Gastrocnemius medialis (tissue), 4 donors: ENCODE measurements at regions not wholly inside any gene's neighbourhood (a gene's known extent, or its start where the extent isn't known, plus 50 kb on each side); places are given as distances from the start of the nearest gene placed in this dataset.

ENCODE experiments used
- ATAC-seq, 2 donors: fragments of 150-250 bp; one replicate each; pipeline ENCODE4 v1.9.1; 2016
- DNase-seq, 2 donors: peaks; one replicate each; pipeline ENCODE4 v3.0.0-alpha.2; 2019
- H3K27ac ChIP-seq, 4 donors: fragments of 200-600 bp; sonication (generic); 1 replicate in 1 of 4; 2 replicates in 3 of 4; pipeline ENCODE4 v1.5.1; 2016 to 2018; ENCODE audit warnings: mild to moderate bottlenecking in 2 of 4, moderate library complexity in 1 of 4
- H3K27me3 ChIP-seq, 3 donors: fragments of 200-600 bp; sonication (generic) in 2 of 3; 1 replicate in 1 of 3; 2 replicates in 2 of 3; pipeline versions ENCODE4 v1.5.1 to v1.6.0; 2016 to 2019; ENCODE audit warnings: mild to moderate bottlenecking in 1 of 3, moderate library complexity in 1 of 3
- H3K36me3 ChIP-seq, 2 donors: fragments of 200-600 bp; sonication (generic) in 1 of 2; one replicate each; pipeline ENCODE4 v1.5.1; 2017 to 2018
- H3K4me1 ChIP-seq, 2 donors: fragments of 200-600 bp; sonication (generic) in 1 of 2; one replicate each; pipeline ENCODE4 v1.5.1; 2016 to 2017; ENCODE audit warnings: mild to moderate bottlenecking in 2 of 2
- H3K4me3 ChIP-seq, 4 donors: fragments of 200-600 bp; sonication (generic) in 3 of 4; 1 replicate in 1 of 4; 2 replicates in 3 of 4; pipeline ENCODE4 v1.5.1; 2016 to 2019; ENCODE audit warnings: mild to moderate bottlenecking in 2 of 4
- H3K9me3 ChIP-seq, 3 donors: fragments of 200-600 bp; sonication (generic) in 2 of 3; 1 replicate in 1 of 3; 2 replicates in 2 of 3; pipeline ENCODE4 v1.5.1; 2016 to 2019
- POLR2A ChIP-seq, 2 donors: fragments of 450-650 bp; IDR thresholded peaks; one replicate each; pipeline ENCODE4 v1.6.1; 2017; ENCODE audit warnings: antibody characterized with exemption in 2 of 2, mild to moderate bottlenecking in 2 of 2, moderate library complexity in 2 of 2
- in situ Hi-C, 4 donors: fragments of 200-750 bp; cut with MboI; loops; one replicate each; pipeline versions ENCODE4 v1.15.0 to v1.8.0; 2017; ENCODE audit warnings: low sequenced_read_pairs in 4 of 4
- intact Hi-C: fragments of 100-400 bp; cut with DNase I; formaldehyde crosslinking; loops from one replicate; pipeline ENCODE4 v1.15.1; 2023; ENCODE audit warnings: low total_unique reads
- TF ChIP-seq, protein P1 (sequence below), 5 experiments: fragments of 450-650 bp in 3 of 5; fragments of 200-600 bp in 2 of 5; sonication (generic) in 2 of 5; IDR thresholded peaks in 4 of 5; conservative IDR thresholded peaks in 1 of 5; 1 replicate in 4 of 5; 2 replicates in 1 of 5; pipeline ENCODE4 v1.5.1; 2016 to 2019; ENCODE audit warnings: antibody characterized with exemption in 5 of 5, mild to moderate bottlenecking in 3 of 5, moderate library complexity in 3 of 5

DNA sequence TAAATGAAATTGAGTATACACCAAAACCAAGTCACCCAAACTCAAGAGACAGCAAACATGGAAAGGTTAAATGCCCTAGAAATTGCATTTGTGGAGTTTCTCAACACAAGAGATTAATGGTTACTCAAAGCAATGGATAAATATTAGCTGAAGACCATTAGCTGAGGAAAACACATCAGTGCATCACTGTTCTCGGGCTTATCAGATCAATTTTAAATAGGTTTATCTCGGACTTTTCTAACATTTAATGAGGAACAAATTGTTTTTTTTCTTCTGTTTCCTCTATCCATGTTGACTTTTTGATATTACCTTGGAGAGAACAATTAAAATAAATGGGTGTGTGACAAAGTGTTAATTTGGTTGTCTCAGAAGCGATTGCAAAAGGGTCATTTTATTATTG is 105.4 kb upstream of the PIK3C3 start:
- no peak for DNase-seq
- no peaks in the 10 kb centered on the region for H3K36me3 ChIP-seq
- no peaks in the 10 kb centered on the region for H3K27me3 ChIP-seq
- H3K9me3 ChIP-seq: no peaks in the 10 kb centered on the region
- intact Hi-C loops: no loop called here
- no peak for ATAC-seq
- TF ChIP-seq POLR2A (IDR thresholded peaks at IDR 0.05): no peak
- TF ChIP-seq, protein P1, sequence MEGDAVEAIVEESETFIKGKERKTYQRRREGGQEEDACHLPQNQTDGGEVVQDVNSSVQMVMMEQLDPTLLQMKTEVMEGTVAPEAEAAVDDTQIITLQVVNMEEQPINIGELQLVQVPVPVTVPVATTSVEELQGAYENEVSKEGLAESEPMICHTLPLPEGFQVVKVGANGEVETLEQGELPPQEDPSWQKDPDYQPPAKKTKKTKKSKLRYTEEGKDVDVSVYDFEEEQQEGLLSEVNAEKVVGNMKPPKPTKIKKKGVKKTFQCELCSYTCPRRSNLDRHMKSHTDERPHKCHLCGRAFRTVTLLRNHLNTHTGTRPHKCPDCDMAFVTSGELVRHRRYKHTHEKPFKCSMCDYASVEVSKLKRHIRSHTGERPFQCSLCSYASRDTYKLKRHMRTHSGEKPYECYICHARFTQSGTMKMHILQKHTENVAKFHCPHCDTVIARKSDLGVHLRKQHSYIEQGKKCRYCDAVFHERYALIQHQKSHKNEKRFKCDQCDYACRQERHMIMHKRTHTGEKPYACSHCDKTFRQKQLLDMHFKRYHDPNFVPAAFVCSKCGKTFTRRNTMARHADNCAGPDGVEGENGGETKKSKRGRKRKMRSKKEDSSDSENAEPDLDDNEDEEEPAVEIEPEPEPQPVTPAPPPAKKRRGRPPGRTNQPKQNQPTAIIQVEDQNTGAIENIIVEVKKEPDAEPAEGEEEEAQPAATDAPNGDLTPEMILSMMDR (IDR thresholded peaks at IDR 0.05 in 4 of 5, conservative IDR thresholded peaks at IDR 0.05 in 1 of 5): no peak
- no peak overlapping the region for H3K4me3 ChIP-seq
- no peaks in the 10 kb centered on the region for H3K4me1 ChIP-seq
- in situ Hi-C loops: no loop called here
- H3K27ac ChIP-seq: no peak overlapping the region

DNA sequence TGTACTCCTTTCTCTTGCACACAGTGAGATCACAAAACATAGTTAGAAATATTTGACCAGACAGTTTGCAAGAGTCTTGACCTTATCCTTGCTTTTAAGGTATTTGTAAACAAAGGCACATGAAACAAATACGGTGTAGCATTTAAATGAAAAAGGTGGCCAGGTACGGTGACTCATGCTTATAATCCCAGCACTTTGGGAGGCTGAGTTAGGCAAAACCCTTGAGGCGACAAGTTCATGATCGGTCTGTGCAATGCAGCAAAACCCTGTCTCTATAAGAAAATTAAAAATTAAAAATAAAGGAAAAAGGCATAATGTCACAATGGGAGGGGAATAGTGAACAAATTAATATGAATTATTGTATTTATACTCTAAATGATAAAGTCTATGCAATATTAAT is 109.5 kb upstream of the PIK3C3 start:
- no peaks in the 10 kb centered on the region for H3K27me3 ChIP-seq
- no peaks in the 10 kb centered on the region for H3K4me1 ChIP-seq
- H3K36me3 ChIP-seq: no peaks in the 10 kb centered on the region
- ATAC-seq (no peak), DNase-seq (no peak)
- no peak overlapping the region for H3K4me3 ChIP-seq
- H3K9me3 ChIP-seq: no peaks in the 10 kb centered on the region
- in situ Hi-C loops: no loop called here
- intact Hi-C loops: no loop called here
- no peak for TF ChIP-seq POLR2A (IDR thresholded peaks at IDR 0.05)
- TF ChIP-seq, protein P1 (IDR thresholded peaks at IDR 0.05 in 4 of 5, conservative IDR thresholded peaks at IDR 0.05 in 1 of 5): no peak
- H3K27ac ChIP-seq: no peak overlapping the region

DNA sequence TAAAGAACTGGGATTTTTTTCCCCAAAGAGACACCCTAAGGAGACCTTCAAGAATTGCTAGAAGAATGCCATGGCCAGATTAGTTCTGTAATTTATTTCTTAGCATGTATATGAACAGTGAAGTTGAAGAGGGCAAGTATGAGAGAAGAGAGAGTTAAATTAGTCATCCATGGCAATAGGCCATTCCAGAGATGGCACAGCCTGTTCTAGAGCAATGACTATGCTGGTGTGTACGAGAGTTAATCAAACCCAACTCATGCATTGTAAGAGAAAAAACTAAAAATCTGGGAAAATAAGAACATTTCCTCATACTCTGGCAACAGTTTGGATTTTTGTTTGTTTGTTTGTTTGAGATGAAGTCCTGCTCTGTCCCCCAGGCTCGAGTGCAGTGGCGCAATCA is 112.1 kb upstream of the PIK3C3 start:
- intact Hi-C loops (no loop called here), in situ Hi-C loops (no loop called here)
- no peaks in the 10 kb centered on the region for H3K27me3 ChIP-seq
- no peak overlapping the region for H3K4me3 ChIP-seq
- H3K27ac ChIP-seq: no peak overlapping the region
- ATAC-seq (no peak), DNase-seq (no peak)
- H3K36me3 ChIP-seq: no peaks in the 10 kb centered on the region
- no peaks in the 10 kb centered on the region for H3K4me1 ChIP-seq
- TF ChIP-seq POLR2A (IDR thresholded peaks at IDR 0.05): no peak
- TF ChIP-seq, protein P1 (IDR thresholded peaks at IDR 0.05 in 4 of 5, conservative IDR thresholded peaks at IDR 0.05 in 1 of 5): no peak
- no peaks in the 10 kb centered on the region for H3K9me3 ChIP-seq

DNA sequence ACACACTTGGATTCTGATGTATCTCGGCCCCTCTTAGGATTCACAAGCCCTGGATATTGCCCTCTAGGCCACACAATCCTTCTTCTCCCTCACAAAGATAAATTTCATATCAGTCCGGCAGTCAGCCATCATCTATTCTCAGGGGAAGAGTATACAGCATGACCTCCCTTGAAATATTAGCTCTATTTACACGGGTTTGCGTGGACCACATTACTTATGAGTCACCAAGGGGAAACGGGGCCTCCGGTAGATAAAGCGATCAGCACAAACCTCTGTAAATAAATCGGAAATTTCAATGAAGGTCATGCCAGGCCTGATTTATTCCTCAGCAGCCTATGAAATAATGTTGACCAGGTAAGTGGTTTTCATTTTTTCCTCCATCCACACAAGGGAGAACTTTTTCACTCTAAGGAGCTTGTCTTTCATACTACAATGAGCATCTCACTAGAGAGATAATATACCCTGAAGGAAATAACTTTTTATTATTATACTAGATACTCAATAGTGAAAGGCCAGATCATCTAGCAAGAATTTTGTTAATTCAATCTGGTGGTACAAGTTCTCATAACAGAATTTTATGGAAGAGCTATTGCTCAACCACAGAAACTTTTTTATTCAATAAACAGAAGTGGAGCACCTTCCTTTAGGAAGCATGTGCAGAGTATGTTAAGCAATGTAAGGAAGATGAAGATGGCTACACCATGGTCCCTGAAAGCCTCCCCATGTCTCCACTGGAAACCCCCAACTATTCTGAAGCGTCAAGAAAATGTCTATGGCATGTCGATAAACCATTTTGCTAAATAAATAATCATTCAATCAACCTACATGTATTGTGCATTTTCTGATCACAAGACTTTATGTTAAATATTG is 125.2 kb upstream of the PIK3C3 start:
- ATAC-seq (no peak), DNase-seq (no peak)
- H3K4me1 ChIP-seq: no peaks in the 10 kb centered on the region
- H3K4me3 ChIP-seq: no peak overlapping the region
- TF ChIP-seq, protein P1 (IDR thresholded peaks at IDR 0.05 in 4 of 5, conservative IDR thresholded peaks at IDR 0.05 in 1 of 5): no peak
- no peak for TF ChIP-seq POLR2A (IDR thresholded peaks at IDR 0.05)
- in situ Hi-C loops (no loop called here), intact Hi-C loops (no loop called here)
- H3K9me3 ChIP-seq: no peaks in the 10 kb centered on the region
- no peaks in the 10 kb centered on the region for H3K36me3 ChIP-seq
- H3K27ac ChIP-seq: no peak overlapping the region
- H3K27me3 ChIP-seq: no peaks in the 10 kb centered on the region
